ACC112 (cell line): ENCODE measurements at regions not wholly inside any gene's neighbourhood (a gene's known extent, or its start where the extent isn't known, plus 50 kb on each side); places are given as distances from the start of the nearest gene placed in this dataset.

Source experiments
- H2AFZ ChIP-seq: fragments of 200-600 bp; sonication (generic); one replicate; pipeline ENCODE4 v1.6.0; 2017; ENCODE audit warnings: antibody characterized with exemption, low read length; ENCODE audit not compliant: unreplicated experiment
- H3K27ac ChIP-seq: fragments of 200-600 bp; sonication (generic); 2 replicates; pipeline ENCODE4 v1.5.1; 2014; ENCODE audit warnings: low read depth, mild to moderate bottlenecking, antibody characterized with exemption, low read length, moderate library complexity
- H3K27me3 ChIP-seq: fragments of 200-600 bp; sonication (generic); 2 replicates; pipeline ENCODE4 v1.6.1; 2014; ENCODE audit warnings: mild to moderate bottlenecking, antibody characterized with exemption, low read length, moderate library complexity, mixed read lengths; ENCODE audit not compliant: insufficient read depth
- H3K36me3 ChIP-seq: fragments of 200-600 bp; sonication (generic); 2 replicates; pipeline ENCODE4 v1.6.1; 2016; ENCODE audit warnings: mild to moderate bottlenecking, antibody characterized with exemption, low read length, moderate library complexity, mixed read lengths; ENCODE audit not compliant: insufficient read depth
- H3K4me1 ChIP-seq: fragments of 200-600 bp; sonication (generic); one replicate; pipeline ENCODE4 v1.6.1; 2016; ENCODE audit warnings: low read length, mixed read lengths; ENCODE audit not compliant: insufficient read depth, unreplicated experiment, control insufficient read depth
- H3K4me3 ChIP-seq: fragments of 200-600 bp; sonication (generic); 2 replicates; pipeline ENCODE4 v1.5.1; 2014; ENCODE audit warnings: mild to moderate bottlenecking, low read depth, low read length
- H3K79me2 ChIP-seq: fragments of 200-600 bp; sonication (generic); one replicate; pipeline ENCODE4 v1.6.0; 2016; ENCODE audit warnings: low read length; ENCODE audit not compliant: control insufficient read depth, unreplicated experiment, insufficient read depth

DNA sequence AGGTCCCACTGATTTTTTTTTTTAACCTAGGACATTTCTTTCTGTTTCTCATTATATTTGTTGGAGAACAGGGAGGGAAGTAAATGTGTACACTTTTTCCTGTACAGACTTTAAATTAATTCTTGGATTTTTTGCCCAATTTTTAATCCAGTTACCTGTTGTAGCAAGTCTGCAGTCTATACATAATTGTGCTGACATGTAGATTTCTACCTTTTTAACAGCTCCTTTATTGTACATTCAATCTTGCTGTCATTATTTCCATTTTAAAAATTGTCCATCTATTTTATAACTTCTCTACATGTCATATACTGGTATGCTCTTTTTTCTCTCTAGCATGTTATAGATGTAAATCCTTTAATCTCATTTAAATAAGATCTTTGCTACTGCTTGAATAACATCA lies 1838.7 kb upstream of the CDH9 start:
- no peaks in the 10 kb centered on the region for H3K4me1 ChIP-seq

DNA sequence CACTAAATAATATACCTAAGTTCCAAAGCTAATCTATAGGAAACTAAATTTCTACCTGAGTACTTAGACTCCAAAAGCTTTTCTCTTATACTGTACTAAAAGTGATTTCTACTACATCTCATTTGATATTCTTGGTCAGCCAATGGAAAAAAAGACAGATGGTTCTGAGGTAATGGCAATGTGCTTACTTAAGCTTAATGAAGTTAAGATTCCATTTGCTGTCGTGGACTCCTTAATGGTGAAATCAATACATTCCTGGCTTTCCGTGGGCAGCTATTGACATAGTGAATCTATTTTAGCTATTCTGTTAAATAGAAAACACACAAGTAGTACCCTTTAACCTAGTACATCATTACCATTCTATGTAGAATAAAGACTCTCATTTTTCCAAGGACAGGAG lies 1825.6 kb upstream of the CDH9 start:
- Histone ChIP-seq H3K79me2 (no peaks in the 10 kb centered on the region), H3K27ac (no peak overlapping the region), H3K4me3 (no peak overlapping the region), H2AFZ (no peak overlapping the region), H3K36me3 (no peaks in the 10 kb centered on the region), H3K4me1 (no peaks in the 10 kb centered on the region), H3K27me3 (no peaks in the 10 kb centered on the region)

More for the DNA sequence above, 1838.7 kb upstream of the CDH9 start:
- H2AFZ ChIP-seq: no peak overlapping the region
- no peak overlapping the region for H3K4me3 ChIP-seq
- no peaks in the 10 kb centered on the region for H3K27me3 ChIP-seq
- H3K27ac ChIP-seq: no peak overlapping the region
- H3K79me2 ChIP-seq: no peaks in the 10 kb centered on the region
- H3K36me3 ChIP-seq: no peaks in the 10 kb centered on the region

DNA sequence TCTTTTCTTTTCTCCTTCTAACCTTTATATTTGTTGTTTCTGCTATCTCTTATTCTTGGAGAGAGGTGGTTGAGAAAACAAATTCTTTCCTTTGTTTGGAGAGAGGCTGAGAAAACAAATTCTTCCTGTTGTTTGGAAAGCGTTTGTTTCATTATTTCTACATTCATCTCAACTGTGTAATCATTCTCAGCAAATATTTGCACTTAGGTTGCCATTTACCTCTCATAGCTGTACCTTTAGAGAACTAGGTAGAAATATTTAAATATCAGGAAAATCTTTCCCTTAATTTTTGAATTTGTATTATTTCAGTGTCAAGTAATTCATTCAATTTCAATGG lies 1824.4 kb upstream of the CDH9 start:
- no peaks in the 10 kb centered on the region for H3K4me1 ChIP-seq
- H3K4me3 ChIP-seq: no peak overlapping the region
- no peaks in the 10 kb centered on the region for H3K27me3 ChIP-seq
- H2AFZ ChIP-seq: no peak overlapping the region
- H3K79me2 ChIP-seq: no peaks in the 10 kb centered on the region
- H3K36me3 ChIP-seq: no peaks in the 10 kb centered on the region
- H3K27ac ChIP-seq: no peak overlapping the region

DNA sequence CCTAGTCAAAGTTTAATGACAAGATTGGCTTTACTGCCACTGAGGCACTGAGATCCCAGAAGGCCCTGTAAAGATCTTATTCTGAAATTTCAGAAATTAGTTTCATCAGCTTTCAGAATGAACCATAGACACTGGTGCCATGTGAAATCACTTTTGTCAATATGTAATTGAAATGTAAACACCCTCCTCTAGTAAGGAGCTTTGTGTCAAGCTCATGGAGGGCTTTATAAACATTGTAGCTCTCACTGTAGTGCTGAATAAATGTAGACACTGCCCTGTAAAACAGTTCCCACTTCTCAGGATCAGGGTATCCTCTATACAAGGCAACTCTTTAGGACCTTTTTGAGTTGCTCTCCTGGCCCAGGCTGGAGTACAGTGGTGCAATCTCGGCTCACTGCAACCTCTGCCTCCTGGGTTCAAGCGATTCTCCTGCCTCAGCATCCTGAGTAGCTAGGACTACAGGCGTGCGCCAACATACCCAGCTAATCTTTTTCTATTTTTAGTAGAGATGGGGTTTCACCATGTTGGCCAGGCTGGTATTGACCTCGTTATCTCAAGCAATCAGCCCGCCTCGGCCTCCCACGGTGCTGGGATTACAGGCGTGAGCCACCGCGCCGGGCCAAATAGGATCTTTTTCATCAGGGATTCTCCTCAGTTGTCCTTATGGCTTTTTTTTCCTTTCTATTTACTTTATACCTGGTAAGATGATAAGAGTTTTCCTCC lies 1823.9 kb upstream of the CDH9 start:
- no peaks in the 10 kb centered on the region for H3K4me1 ChIP-seq
- H2AFZ ChIP-seq: no peak overlapping the region

DNA sequence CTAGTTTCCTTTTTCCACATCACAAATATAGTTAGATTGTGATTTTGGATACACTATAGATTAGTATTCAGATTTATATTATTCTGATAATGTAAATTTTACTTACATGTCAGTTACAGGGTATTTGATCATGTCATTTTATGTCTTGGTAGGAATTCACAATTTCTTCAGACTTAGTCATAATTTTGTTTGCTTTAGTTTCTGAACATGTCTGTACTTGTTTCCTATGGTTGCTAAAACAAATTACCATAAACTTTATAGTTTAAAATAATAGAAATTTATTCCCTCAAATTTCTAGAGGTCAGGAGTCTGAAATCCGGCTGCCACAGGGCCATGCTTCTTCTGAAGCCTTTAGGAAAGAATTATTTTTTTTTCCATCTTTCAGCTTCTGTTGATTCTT lies 1817.2 kb upstream of the CDH9 start:
- Histone ChIP-seq H3K79me2 (no peaks in the 10 kb centered on the region), H3K4me1 (no peaks in the 10 kb centered on the region), H3K27me3 (no peaks in the 10 kb centered on the region), H2AFZ (no peak overlapping the region), H3K36me3 (no peaks in the 10 kb centered on the region), H3K4me3 (no peak overlapping the region), H3K27ac (no peak overlapping the region)

More for the DNA sequence above, 1823.9 kb upstream of the CDH9 start:
- no peaks in the 10 kb centered on the region for H3K36me3 ChIP-seq
- no peak overlapping the region for H3K27ac ChIP-seq
- H3K27me3 ChIP-seq: no peaks in the 10 kb centered on the region
- H3K79me2 ChIP-seq: no peaks in the 10 kb centered on the region
- H3K4me3 ChIP-seq: no peak overlapping the region

DNA sequence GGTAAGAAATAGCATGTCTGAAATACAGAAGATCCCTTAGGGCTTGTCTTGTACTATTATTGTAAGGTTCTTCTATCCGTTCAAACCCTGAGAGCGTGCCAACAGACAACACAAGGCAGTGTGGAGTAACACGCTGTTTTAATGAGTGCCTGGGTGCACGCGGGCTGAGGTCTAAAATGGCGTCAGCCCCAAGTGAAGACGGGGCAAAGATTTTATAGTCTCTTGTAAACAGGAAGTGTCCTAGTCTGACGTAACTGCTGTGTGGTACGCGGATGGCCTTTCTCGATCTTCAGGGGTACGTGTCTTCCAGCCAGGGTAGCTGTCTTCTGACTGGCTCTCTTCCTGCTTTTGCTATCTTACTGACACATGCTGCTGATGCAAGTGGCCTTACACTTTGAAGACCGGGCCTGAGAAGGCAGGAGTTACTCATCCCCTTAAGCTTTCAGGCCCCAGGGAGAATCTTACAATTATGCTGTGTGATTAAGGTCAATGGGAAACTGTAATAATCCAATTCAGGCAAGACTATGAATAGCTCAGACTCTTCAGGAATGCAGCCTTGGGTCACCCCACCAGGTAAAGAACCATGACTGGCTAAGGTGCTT lies 1812.0 kb upstream of the CDH9 start:
- Histone ChIP-seq H3K79me2 (no peaks in the 10 kb centered on the region), H2AFZ (no peak overlapping the region)

DNA sequence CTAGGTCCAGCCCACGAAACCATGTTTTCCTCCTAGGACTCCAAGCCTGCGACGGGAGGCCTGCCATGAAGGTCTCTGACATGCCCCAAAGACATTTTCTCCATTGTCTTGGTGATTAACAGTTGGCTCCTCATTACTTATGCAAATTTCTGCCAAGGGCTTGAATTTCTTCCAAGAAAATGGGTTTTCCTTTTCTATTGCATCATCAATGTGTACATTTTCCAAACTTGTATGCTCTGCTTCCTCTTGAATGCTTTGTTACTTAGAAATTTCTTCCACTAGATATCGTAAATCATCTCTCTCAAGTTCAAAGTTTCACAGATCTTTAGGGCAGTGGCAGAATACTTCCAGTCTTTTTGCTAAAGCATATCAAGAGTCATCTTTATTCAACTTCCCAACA lies 1792.7 kb upstream of the CDH9 start:
- H3K27me3 ChIP-seq: no peaks in the 10 kb centered on the region
- H3K4me3 ChIP-seq: no peak overlapping the region
- no peaks in the 10 kb centered on the region for H3K79me2 ChIP-seq
- H3K36me3 ChIP-seq: no peaks in the 10 kb centered on the region
- no peak overlapping the region for H3K27ac ChIP-seq
- H3K4me1 ChIP-seq: no peaks in the 10 kb centered on the region
- H2AFZ ChIP-seq: no peak overlapping the region

More for the DNA sequence above, 1812.0 kb upstream of the CDH9 start:
- Histone ChIP-seq H3K36me3 (no peaks in the 10 kb centered on the region), H3K27ac (no peak overlapping the region), H3K4me1 (no peaks in the 10 kb centered on the region), H3K4me3 (no peak overlapping the region), H3K27me3 (no peaks in the 10 kb centered on the region)

DNA sequence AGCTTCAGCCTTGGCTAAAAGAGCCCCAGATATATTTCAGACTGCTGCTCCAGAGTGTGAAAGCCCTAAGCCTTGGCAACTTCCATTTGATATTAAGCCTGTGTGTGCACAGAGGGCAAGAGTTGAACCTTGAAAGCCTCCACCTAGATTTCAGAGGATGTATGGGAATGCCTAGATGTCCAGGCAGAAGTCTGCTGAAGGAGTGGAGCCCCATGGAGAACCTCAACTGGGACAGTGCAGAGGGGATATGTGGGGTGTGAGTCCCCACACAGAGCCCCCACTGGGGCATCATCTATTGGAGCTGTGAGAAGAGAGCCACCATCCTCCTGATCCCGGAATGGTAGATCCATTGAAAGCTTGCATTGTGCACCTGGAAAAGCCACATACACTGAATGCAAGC lies 1784.8 kb upstream of the CDH9 start:
- Histone ChIP-seq H3K27me3 (no peaks in the 10 kb centered on the region), H2AFZ (no peak overlapping the region)

DNA sequence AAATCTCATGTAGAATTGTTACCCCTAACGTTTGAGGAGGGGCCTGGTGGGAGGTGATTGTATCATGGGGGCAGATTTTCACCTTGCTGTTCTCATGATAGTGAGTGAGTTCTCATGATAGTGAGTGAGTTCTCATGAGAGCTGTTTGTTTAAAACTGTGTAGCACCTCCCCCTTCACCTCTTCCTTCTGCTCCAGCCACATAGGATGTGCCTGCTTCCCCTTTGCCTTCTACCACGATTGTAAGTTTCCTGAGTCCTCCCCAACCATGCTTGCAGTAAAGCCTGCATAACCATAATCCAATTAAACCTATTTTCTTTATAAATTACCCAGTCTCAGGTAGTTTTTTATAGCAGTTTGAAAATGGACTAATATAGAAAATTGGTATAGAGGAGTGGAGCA lies 1783.7 kb upstream of the CDH9 start:
- no peaks in the 10 kb centered on the region for H3K36me3 ChIP-seq
- no peak overlapping the region for H2AFZ ChIP-seq
- H3K27me3 ChIP-seq: no peaks in the 10 kb centered on the region
- H3K4me1 ChIP-seq: no peaks in the 10 kb centered on the region
- no peaks in the 10 kb centered on the region for H3K79me2 ChIP-seq
- H3K4me3 ChIP-seq: no peak overlapping the region
- H3K27ac ChIP-seq: no peak overlapping the region

More for the DNA sequence above, 1784.8 kb upstream of the CDH9 start:
- Histone ChIP-seq H3K4me1 (no peaks in the 10 kb centered on the region), H3K4me3 (no peak overlapping the region), H3K79me2 (no peaks in the 10 kb centered on the region), H3K36me3 (no peaks in the 10 kb centered on the region), H3K27ac (no peak overlapping the region)

DNA sequence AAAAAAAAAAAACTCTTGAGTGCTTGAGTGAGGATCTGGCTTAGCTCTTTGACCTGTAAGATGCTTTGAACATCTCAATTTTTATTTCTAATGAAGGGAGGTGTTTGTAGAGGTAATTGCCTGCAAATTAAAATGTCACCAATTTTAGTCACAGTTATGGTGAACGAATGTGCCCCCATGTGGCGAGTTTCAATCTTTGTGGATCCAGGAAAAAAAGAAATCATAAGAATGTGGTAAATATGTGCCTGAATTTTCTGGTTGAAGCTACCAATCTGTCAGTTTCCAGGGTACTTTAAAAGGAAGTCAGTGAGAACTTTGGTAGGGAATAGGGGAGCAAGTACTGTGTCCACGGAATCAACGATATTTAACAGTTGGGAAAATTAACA lies 1772.4 kb upstream of the CDH9 start:
- H2AFZ ChIP-seq: no peak overlapping the region
- no peak overlapping the region for H3K27ac ChIP-seq
- H3K4me1 ChIP-seq: no peaks in the 10 kb centered on the region
- no peak overlapping the region for H3K4me3 ChIP-seq
- no peaks in the 10 kb centered on the region for H3K27me3 ChIP-seq
- H3K79me2 ChIP-seq: no peaks in the 10 kb centered on the region
- H3K36me3 ChIP-seq: no peaks in the 10 kb centered on the region
